DND-41 (cell line): ENCODE measurements at regions not wholly inside any gene's neighbourhood (a gene's known extent, or its start where the extent isn't known, plus 50 kb on each side); places are given as distances from the start of the nearest gene placed in this dataset.

Experiments
- EZH2 ChIP-seq: IDR thresholded peaks from 3 replicates; pipeline ENCODE4 v1.6.1; 2012; ENCODE audit warnings: borderline replicate concordance, low read depth, mild to moderate bottlenecking, moderate library complexity, low read length, inconsistent platforms; ENCODE audit not compliant: severe bottlenecking
- TF ChIP-seq, protein P1 (sequence below): IDR thresholded peaks from 2 replicates; pipeline ENCODE4 v1.5.1; 2012; ENCODE audit warnings: borderline replicate concordance, low read length, moderate library complexity, mild to moderate bottlenecking; ENCODE audit not compliant: poor library complexity, severe bottlenecking; ENCODE audit errors: extremely low read depth

DNA sequence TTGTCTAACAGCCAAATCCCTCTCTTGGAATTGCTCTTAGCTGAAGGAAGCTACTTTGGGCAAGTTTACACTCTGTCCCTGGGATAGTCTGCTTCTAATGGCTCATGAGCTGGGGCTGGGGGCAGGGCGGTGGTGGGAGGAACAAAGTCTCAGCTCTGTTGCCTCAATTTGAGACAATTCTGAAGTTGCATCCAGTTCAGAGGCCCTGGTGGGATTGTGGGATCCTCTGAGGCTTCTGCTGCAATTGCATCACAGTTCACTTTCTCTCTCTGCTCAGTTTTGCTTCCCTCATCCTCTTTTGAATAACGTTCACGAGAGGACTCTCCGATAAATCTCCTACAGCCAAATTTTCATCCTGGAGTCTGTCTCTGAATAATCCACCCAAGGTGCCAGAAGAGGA lies 440.6 kb upstream of the SLC35B3 start:
- no peak for TF ChIP-seq EZH2
- TF ChIP-seq, protein P1, sequence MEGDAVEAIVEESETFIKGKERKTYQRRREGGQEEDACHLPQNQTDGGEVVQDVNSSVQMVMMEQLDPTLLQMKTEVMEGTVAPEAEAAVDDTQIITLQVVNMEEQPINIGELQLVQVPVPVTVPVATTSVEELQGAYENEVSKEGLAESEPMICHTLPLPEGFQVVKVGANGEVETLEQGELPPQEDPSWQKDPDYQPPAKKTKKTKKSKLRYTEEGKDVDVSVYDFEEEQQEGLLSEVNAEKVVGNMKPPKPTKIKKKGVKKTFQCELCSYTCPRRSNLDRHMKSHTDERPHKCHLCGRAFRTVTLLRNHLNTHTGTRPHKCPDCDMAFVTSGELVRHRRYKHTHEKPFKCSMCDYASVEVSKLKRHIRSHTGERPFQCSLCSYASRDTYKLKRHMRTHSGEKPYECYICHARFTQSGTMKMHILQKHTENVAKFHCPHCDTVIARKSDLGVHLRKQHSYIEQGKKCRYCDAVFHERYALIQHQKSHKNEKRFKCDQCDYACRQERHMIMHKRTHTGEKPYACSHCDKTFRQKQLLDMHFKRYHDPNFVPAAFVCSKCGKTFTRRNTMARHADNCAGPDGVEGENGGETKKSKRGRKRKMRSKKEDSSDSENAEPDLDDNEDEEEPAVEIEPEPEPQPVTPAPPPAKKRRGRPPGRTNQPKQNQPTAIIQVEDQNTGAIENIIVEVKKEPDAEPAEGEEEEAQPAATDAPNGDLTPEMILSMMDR = no peak
